HepG2 (cell line): ENCODE measurements at regions not wholly inside any gene's neighbourhood (a gene's known extent, or its start where the extent isn't known, plus 50 kb on each side); places are given as distances from the start of the nearest gene placed in this dataset.

Source experiments
- ATAC-seq: fragments of 200-7000 bp; cut with Tn5 transposase; 3 replicates; pipeline ENCODE4 v1.9.1; 2020; ENCODE audit warnings: mild to moderate bottlenecking, moderate library complexity
- BruUV-seq: library from RNA; stranded (reverse); fragments of 400-500 nt; replicated peaks from 2 replicates; lab custom pipeline; 2021; lab: Mats Ljungman, UMichigan
- CTCF ChIA-PET: fragments of 300-600 bp; formaldehyde crosslinking; extraction: SDS; loops from one replicate; lab custom pipeline; 2021; ENCODE audit warnings: low total read pairs, inconsistent platforms, low intra/inter-chr PET ratio; lab: Yijun Ruan, JAX
- POLR2A ChIA-PET: fragments of 350-600 bp; sonication (Branson Sonifier 250); formaldehyde crosslinking; loops from one replicate; lab custom pipeline; 2020; ENCODE audit warnings: antibody characterized with exemption, inconsistent platforms; lab: Yijun Ruan, JAX
- DNase-seq: peaks from one replicate; pipeline ENCODE4 v3.0.0-alpha.2; 2015; ENCODE audit warnings: low spot score
- FAIRE-seq: peaks from 3 replicates; lab custom pipeline; 2011; peaks lifted over from hg19 to GRCh38; lab: Jason Lieb, UNC
- H2AFZ ChIP-seq: one replicate; pipeline ENCODE4 v1.6.1; 2011; ENCODE audit warnings: low read length, inconsistent platforms
- H3K27ac ChIP-seq: fragments of 300-600 bp; 3 replicates; pipeline ENCODE4 v1.8.0; 2011; ENCODE audit warnings: mixed run types, mild to moderate bottlenecking, mixed read lengths, low read length, inconsistent platforms; ENCODE audit not compliant: insufficient read depth; ENCODE audit errors: extremely low read length
- H3K27me3 ChIP-seq, 2 experiments: fragments of 200-600 bp in 1 of 2; 2 replicates in 1 of 2; 3 replicates in 1 of 2; pipeline versions ENCODE4 v1.6.0 to v1.8.0; 2011; ENCODE audit warnings: low read length in 2 of 2, mild to moderate bottlenecking in 2 of 2, moderate library complexity in 2 of 2, inconsistent platforms in 1 of 2; ENCODE audit not compliant: insufficient read depth in 2 of 2, control insufficient read depth in 1 of 2
- H3K36me3 ChIP-seq, 2 experiments: fragments of 200-600 bp in 1 of 2; replicated peaks in 1 of 2; 2 replicates in 1 of 2; 3 replicates in 1 of 2; pipeline versions ENCODE4 v1.5.1 to v1.8.0; 2011; ENCODE audit warnings: low read length in 2 of 2, inconsistent platforms in 1 of 2; ENCODE audit not compliant: insufficient read depth in 2 of 2, control insufficient read depth in 1 of 2
- H3K4me1 ChIP-seq: 2 replicates; pipeline ENCODE4 v1.5.1; 2012; ENCODE audit warnings: low read length, inconsistent platforms; ENCODE audit not compliant: insufficient read depth
- H3K4me2 ChIP-seq: 2 replicates; pipeline ENCODE4 v1.6.0; 2011; ENCODE audit warnings: low read depth, low read length, inconsistent platforms
- H3K4me3 ChIP-seq, 3 experiments: fragments of 200-600 bp in 1 of 3; sonication (generic), shearing (Covaris generic) in 1 of 3; replicated peaks in 1 of 3; 2 replicates each; pipeline ENCODE4 v1.5.1; 2011 to 2016; ENCODE audit warnings: low read length in 3 of 3, inconsistent platforms in 2 of 3, low read depth in 2 of 3, mild to moderate bottlenecking in 2 of 3, control low read depth in 1 of 3, mixed read lengths in 1 of 3; ENCODE audit not compliant: insufficient read depth in 1 of 3
- H3K79me2 ChIP-seq: one replicate; pipeline ENCODE4 v1.6.1; 2011; ENCODE audit warnings: low read length, inconsistent platforms; ENCODE audit not compliant: insufficient read depth
- H3K9ac ChIP-seq: 2 replicates; pipeline ENCODE4 v1.6.0; 2011; ENCODE audit warnings: mild to moderate bottlenecking, low read depth, low read length, inconsistent platforms; ENCODE audit not compliant: insufficient read depth
- H3K9me3 ChIP-seq: 2 replicates; pipeline ENCODE4 v1.5.1; 2012; ENCODE audit warnings: mild to moderate bottlenecking, low read length
- H4K20me1 ChIP-seq: 2 replicates; pipeline ENCODE4 v1.6.0; 2011; ENCODE audit warnings: inconsistent platforms, mild to moderate bottlenecking, low read length, moderate library complexity; ENCODE audit not compliant: insufficient read depth
- ISL2 ChIP-seq: sonication (generic); formaldehyde crosslinking; IDR thresholded peaks from 2 replicates; pipeline ENCODE4 v1.5.0; 2020; ENCODE audit warnings: missing genetic modification reagents
- MAZ ChIP-seq, 2 experiments: sonication (generic) in 1 of 2; formaldehyde crosslinking in 1 of 2; IDR thresholded peaks; 2 replicates each; pipeline versions ENCODE4 v1.5.0 to v1.6.1; 2012 to 2020; ENCODE audit warnings: low read depth in 2 of 2, mild to moderate bottlenecking in 2 of 2, borderline replicate concordance in 1 of 2, improper control_type of control experiment in 1 of 2, low read length in 1 of 2, missing genetic modification reagents in 1 of 2, moderate library complexity in 1 of 2
- MEIS2 ChIP-seq: sonication (generic); formaldehyde crosslinking; IDR thresholded peaks from 2 replicates; pipeline ENCODE4 v1.9.0; 2021; ENCODE audit warnings: mild to moderate bottlenecking, missing genetic modification reagents
- NKX3-1 ChIP-seq: sonication (generic); formaldehyde crosslinking; IDR thresholded peaks from 2 replicates; pipeline ENCODE4 v1.5.0; 2020; ENCODE audit warnings: missing genetic modification reagents
- ZKSCAN5 ChIP-seq: sonication (generic); formaldehyde crosslinking; IDR thresholded peaks from 2 replicates; pipeline ENCODE4 v1.5.1; 2020; ENCODE audit warnings: mild to moderate bottlenecking, missing genetic modification reagents
- ZNF713 ChIP-seq: sonication (generic); formaldehyde crosslinking; IDR thresholded peaks from 2 replicates; pipeline ENCODE4 v1.4.0; 2020; ENCODE audit warnings: mild to moderate bottlenecking, missing genetic modification reagents
- ZNF839 ChIP-seq: sonication (generic); formaldehyde crosslinking; IDR thresholded peaks from 2 replicates; pipeline ENCODE4 v1.4.0; 2020; ENCODE audit warnings: missing genetic modification reagents, mild to moderate bottlenecking, borderline replicate concordance
- ZZZ3 ChIP-seq: sonication (generic); formaldehyde crosslinking; IDR thresholded peaks from 2 replicates; pipeline ENCODE4 v1.4.0; 2020; ENCODE audit warnings: missing genetic modification reagents, mild to moderate bottlenecking, borderline replicate concordance
- WGBS: methylation state at CpG from one replicate; pipeline ENCODE4 v1.1.6; 2017; ENCODE audit warnings: low lambda C conversion rate; 5-methylcytosine and 5-hydroxymethylcytosine counted together
- in situ Hi-C: cut with HindIII; loops from 2 replicates; pipeline ENCODE4 v1.10.0; 2017; ENCODE audit warnings: low pct_unique_long_range_greater_than_20kb; ENCODE audit not compliant: extremely low pct_ligation_motif_present
- intact Hi-C: fragments of 100-400 bp; cut with micrococcal nuclease; formaldehyde crosslinking; loops from one replicate; pipeline ENCODE4 v1.10.0; 2022; ENCODE audit not compliant: unreplicated experiment
- TF ChIP-seq, protein P1 (sequence below): sonication (generic); formaldehyde crosslinking; IDR thresholded peaks from 2 replicates; pipeline ENCODE4 v1.8.0; 2022; ENCODE audit warnings: missing genetic modification reagents, low read depth, mild to moderate bottlenecking, borderline replicate concordance
- TF ChIP-seq, protein P2 (sequence below): sonication (generic); formaldehyde crosslinking; IDR thresholded peaks from 2 replicates; pipeline ENCODE4 v1.4.0; 2020; ENCODE audit warnings: missing genetic modification reagents
- TF ChIP-seq, protein P3 (sequence below): sonication (generic); formaldehyde crosslinking; IDR thresholded peaks from 2 replicates; pipeline ENCODE4 v1.5.0; 2020; ENCODE audit warnings: mild to moderate bottlenecking, missing genetic modification reagents, borderline replicate concordance

DNA sequence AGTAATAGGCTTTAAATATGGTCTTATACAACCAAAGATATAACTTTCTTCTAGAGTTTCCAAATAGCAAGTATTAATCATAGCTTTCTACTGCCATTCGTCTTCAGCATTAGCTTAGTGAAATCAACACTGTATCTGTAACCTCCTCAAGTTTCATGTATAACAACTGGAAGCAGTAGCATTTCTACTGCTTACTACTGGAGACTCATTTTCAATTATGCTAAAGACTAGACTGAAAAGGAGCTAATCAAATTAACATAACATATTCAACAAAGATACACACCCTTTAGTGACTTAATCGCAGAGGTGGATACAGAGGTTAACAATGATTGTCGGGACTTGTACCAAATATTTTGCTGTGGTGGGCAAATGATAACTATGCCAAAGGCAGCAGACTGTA lies 344.2 kb upstream of the TEX13C start:
- intact Hi-C loops: no loop called here
- H3K4me2 ChIP-seq: no peak overlapping the region
- POLR2A ChIA-PET: no interaction called here
- no peak overlapping the region for H3K27ac ChIP-seq
- H2AFZ ChIP-seq: no peak overlapping the region
- H3K4me3 ChIP-seq: no peak overlapping the region
- no peaks in the 10 kb centered on the region for H3K79me2 ChIP-seq
- BruUV-seq: no TSS peak
- H3K4me1 ChIP-seq: no peaks in the 10 kb centered on the region
- no peaks in the 10 kb centered on the region for H3K36me3 ChIP-seq
- H4K20me1 ChIP-seq: no peaks in the 10 kb centered on the region
- no peak overlapping the region for H3K9ac ChIP-seq
- 64% methylated on average over 3 of the region's 3 CpGs for WGBS
- no peak for DNase-seq
- H3K9me3 ChIP-seq: no peaks in the 10 kb centered on the region
- ATAC-seq: no peak
- TF ChIP-seq, protein P1, sequence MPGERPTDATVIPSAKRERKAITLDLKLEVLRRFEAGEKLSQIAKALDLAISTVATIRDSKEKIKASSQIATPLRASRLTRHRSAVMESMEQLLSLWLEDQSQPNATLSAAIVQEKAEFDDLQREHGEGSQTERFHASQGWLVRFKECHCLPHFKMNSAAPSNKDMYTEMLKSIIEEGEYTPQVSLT (CRISPR knock-in tag): no peak
- TF ChIP-seq, protein P2, sequence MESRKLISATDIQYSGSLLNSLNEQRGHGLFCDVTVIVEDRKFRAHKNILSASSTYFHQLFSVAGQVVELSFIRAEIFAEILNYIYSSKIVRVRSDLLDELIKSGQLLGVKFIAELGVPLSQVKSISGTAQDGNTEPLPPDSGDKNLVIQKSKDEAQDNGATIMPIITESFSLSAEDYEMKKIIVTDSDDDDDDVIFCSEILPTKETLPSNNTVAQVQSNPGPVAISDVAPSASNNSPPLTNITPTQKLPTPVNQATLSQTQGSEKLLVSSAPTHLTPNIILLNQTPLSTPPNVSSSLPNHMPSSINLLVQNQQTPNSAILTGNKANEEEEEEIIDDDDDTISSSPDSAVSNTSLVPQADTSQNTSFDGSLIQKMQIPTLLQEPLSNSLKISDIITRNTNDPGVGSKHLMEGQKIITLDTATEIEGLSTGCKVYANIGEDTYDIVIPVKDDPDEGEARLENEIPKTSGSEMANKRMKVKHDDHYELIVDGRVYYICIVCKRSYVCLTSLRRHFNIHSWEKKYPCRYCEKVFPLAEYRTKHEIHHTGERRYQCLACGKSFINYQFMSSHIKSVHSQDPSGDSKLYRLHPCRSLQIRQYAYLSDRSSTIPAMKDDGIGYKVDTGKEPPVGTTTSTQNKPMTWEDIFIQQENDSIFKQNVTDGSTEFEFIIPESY (CRISPR knock-in tag): no peak
- no peak for TF ChIP-seq ZKSCAN5 (CRISPR knock-in tag)
- TF ChIP-seq ISL2 (CRISPR knock-in tag): no peak
- TF ChIP-seq NKX3-1 (CRISPR knock-in tag): no peak
- no peak for TF ChIP-seq ZNF713 (CRISPR knock-in tag)
- TF ChIP-seq ZNF839 (CRISPR knock-in tag): no peak
- TF ChIP-seq, protein P3, sequence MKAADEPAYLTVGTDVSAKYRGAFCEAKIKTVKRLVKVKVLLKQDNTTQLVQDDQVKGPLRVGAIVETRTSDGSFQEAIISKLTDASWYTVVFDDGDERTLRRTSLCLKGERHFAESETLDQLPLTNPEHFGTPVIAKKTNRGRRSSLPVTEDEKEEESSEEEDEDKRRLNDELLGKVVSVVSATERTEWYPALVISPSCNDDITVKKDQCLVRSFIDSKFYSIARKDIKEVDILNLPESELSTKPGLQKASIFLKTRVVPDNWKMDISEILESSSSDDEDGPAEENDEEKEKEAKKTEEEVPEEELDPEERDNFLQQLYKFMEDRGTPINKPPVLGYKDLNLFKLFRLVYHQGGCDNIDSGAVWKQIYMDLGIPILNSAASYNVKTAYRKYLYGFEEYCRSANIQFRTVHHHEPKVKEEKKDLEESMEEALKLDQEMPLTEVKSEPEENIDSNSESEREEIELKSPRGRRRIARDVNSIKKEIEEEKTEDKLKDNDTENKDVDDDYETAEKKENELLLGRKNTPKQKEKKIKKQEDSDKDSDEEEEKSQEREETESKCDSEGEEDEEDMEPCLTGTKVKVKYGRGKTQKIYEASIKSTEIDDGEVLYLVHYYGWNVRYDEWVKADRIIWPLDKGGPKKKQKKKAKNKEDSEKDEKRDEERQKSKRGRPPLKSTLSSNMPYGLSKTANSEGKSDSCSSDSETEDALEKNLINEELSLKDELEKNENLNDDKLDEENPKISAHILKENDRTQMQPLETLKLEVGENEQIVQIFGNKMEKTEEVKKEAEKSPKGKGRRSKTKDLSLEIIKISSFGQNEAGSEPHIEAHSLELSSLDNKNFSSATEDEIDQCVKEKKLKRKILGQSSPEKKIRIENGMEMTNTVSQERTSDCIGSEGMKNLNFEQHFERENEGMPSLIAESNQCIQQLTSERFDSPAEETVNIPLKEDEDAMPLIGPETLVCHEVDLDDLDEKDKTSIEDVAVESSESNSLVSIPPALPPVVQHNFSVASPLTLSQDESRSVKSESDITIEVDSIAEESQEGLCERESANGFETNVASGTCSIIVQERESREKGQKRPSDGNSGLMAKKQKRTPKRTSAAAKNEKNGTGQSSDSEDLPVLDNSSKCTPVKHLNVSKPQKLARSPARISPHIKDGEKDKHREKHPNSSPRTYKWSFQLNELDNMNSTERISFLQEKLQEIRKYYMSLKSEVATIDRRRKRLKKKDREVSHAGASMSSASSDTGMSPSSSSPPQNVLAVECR (CRISPR knock-in tag): no peak
- no peak for TF ChIP-seq MAZ (IDR thresholded peaks at IDR 0.05; ENCODE audit: borderline replicate concordance, low read depth, low read length)
- no peak for TF ChIP-seq MAZ (CRISPR knock-in tag; IDR thresholded peaks at IDR 0.05; ENCODE audit: low read depth)
- no peak for TF ChIP-seq ZZZ3 (CRISPR knock-in tag)
- TF ChIP-seq MEIS2 (CRISPR knock-in tag): no peak
- TF ChIP-seq, all 625 proteins: peak for 0
- CTCF ChIA-PET: no interaction called here
- no peak for FAIRE-seq
- H3K27me3 ChIP-seq: no peaks in the 10 kb centered on the region
- in situ Hi-C loops: no loop called here
